Activated T-cell treated with anti-CD3 and anti-CD28 coated beads, Interleukin-2, amount 50 U/mL, for 48 hours (primary cell): ENCODE measurements at regions not wholly inside any gene's neighbourhood (a gene's known extent, or its start where the extent isn't known, plus 50 kb on each side); places are given as distances from the start of the nearest gene placed in this dataset.

ENCODE experiments used
- DNase-seq, 2 experiments: peaks; one replicate each; pipeline ENCODE4 v3.0.0-alpha.2; 2020

DNA sequence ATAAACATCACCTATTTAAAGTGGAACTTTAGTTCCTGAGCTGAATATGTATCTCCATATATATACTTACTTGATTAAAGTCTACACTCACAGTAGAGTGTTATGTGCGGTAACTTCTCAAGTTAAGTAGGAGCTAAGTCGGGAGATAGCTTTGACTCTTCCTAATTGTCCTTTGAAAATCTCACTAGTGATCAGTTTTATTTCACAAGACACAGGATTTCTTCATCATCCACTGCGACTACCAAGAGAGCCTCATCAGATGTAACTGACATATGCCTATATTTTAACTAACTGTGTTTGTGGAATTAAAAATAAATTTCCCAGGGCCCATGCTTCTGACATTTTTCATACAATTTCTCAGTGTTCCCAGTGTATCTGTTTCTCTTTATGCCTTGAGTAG is 1664.0 kb downstream of the EFNB2 start:
- no peak for DNase-seq

DNA sequence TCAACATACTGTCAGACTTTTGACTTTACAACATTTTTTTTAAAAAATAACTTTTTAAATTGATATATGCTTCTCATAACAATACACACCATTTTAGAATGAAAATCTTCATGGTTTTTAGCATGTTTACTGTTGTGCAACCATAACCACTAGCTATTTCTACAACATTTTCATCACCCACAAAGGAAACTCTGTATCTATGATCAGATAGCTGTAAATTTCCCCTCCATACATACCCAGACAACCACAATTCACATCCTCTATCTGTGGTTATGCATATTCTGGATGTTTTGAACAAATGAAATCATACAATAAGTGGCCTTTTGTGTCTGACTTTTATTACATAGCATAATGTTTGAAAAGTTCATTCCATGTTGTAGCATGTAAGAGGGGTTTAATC is 1666.0 kb downstream of the EFNB2 start:
- no peak for DNase-seq

DNA sequence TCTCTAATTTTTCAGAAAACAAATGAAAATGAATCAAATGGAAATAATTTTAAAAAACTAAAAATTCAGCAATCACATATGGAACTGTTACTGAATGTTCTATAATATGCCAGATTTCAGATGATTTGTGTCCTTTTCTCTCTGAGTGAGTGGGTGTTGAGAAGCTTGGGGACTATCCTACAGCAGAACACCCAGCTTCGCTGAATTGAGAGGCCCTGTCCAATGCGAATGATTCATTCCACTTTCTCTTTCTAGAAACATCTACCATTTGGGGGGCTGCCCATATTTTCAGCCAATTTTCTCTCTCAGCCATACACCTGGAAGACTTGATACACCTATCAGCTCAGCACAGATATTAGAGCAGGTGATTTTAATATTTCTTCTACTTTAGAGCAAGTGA is 1666.7 kb downstream of the EFNB2 start:
- no peak for DNase-seq

DNA sequence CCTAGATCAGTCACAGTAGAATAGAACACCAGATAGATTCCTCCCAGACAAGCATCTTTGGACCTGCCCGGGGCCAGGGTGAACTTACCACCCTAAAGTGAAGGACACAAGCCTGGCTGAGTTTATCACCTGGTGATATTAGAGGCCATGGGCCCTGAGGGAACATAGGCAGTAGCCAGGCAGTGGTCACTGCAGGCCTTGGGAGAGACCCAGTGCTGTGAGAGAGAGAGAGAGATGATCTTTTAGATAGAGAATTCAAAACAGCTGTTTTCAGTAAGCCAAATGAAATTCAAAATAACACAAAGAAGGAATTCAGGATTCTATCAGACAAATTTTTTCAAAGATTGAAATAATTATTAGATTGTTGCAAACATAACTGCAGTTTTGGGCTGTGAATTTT is 1679.9 kb downstream of the EFNB2 start:
- no peak for DNase-seq

DNA sequence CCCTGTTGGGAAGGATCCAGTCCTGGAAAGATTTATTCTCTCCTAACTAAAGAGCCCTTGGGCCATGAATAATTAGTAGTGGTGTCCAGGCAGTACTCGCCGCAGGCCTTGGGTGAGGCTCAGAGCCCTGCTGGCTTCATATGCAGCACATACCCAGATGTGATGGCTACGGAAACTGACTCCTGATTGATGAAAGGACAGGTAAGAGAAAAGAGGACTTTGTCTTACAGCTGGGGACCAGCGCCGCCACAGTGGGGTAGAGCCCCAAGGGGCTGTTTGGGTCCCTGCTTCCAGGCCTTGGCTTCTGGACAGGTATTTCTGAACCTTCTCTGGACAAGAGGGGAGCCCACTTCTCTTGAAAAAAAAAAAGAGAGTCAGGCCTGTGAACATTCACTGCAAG is 1680.8 kb downstream of the EFNB2 start:
- no peak for DNase-seq

DNA sequence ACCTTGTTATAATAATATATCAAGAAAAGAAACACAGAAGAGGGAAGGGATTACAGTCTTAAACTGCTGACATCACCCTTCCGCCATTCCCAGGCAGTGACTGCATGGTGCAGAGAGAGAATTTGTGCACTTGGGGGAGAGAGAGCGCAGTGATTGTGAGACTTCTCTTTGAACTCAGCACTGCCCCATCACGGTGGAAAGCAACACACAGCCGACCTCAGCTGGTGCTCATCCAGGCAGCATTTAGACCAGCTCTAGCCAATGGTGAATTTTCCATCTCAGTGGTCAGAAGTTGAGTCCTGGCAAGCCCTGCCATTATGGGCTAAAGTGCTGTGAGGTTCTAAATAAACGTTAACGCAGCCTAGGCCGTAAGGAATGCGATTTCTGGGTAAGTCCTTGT is 1681.5 kb downstream of the EFNB2 start:
- no peak for DNase-seq

DNA sequence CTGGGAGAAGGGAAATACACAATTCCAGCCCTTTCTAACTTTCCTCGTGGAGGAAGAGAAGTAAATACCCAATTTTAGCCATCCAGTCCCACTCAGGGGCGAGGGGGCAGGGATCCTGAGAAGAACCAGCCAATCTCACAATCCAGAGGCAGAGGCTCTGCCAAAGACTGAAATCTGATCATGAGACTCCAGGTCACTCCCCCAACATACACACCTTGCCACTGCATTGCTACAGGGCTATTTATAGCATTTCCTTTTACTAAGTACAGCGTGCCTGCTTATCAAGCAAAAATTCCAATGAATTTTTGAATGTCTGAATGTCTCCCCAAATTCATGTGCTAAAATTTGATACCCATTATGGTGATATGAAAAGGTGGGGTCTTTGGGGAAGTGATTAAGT is 1687.5 kb downstream of the EFNB2 start:
- DNase-seq, result no peak

DNA sequence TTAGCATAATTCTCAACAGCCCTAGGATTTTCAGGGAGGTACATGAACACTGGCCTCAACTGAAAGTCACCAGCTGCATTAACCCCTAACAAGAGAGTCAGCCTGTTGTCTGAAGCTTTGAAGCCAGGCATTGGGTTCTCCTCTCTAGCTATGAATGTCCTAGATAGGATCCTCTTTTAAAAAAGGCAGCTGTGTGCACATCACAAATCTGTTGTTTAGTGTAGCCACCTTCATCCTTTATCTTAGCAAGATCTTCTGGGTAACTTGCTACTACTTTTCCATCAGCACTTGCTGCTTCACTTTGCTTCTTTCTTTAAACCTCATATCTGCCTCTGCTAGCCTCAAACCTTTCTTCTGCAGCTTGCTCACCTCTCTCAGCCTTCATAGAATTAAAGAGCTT is 1692.1 kb downstream of the EFNB2 start:
- DNase-seq, result no peak

DNA sequence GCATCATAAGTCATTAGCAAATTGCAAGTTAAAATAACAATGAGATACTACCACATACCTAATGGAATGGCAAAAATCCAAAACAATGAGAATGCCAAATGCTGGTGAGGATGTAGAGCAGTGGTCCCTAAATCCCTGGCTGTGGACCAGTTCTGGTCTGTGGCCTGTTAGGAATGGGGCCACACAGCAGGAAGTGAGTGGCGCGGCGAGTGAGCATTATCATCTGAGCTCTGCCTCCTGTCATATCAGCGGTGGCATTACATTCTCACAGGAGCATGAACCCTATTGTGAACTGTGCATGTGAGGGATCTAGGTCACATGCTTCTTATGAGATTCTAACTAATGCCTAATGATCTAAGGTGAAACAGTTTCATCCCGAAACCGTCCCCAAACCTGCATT is 1694.4 kb downstream of the EFNB2 start:
- DNase-seq, result no peak

DNA sequence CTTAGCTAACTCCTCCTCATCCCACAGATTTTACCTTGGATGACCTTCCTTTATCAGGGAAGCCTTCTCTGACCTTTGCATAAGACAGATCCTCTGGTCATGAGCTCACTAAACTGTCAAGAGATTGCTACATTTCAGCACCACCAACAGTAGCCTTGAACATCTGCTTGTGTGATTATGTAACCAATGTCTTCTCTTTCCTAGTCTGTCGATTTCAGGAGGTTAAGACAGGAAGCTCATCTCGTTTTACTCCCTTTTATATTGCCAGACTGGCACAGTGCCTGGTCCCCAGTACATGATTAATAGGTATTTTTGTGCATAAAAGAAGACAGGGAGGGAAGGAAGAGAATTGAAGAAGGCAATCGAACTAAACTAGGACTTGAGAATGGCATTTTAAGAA is 1697.7 kb downstream of the EFNB2 start:
- DNase-seq, result no peak

DNA sequence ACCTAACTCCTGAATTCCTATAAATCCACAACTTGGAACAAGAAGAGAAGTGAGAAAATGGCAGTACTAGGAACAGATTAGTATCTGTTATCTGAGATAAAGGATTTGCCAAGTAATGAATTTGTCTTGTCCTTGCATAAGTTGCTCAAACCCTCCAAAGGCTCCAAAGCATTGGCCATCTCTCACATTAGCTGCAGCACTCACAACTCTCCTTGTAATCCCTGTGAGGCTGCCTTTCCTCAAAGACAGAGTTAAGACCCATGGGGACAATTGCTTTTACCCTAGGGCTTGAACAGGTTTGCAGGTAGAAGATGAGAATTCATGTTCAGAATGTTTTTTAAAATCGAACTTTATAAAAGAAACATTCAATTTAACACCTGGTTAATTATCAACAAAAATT is 1702.2 kb downstream of the EFNB2 start:
- no peak for DNase-seq

DNA sequence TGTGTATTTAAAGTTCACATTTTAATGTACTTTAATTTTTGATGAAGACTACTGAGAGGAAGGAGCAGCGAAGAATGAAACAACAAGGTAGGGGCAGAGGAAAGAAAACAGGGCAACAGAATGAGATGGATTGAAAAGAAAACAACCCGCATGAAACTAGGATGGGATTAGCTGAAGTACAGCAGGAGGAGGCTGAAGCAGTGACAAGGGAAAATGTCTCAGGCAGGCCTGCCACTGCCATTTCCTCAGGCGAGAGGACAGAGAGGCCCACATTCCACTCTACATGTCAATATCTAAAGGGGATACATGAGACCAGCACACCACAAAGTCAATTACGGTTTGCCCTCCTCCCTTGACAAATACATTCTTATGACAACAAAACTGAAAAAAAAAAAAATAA is 1703.2 kb downstream of the EFNB2 start:
- DNase-seq, result no peak

DNA sequence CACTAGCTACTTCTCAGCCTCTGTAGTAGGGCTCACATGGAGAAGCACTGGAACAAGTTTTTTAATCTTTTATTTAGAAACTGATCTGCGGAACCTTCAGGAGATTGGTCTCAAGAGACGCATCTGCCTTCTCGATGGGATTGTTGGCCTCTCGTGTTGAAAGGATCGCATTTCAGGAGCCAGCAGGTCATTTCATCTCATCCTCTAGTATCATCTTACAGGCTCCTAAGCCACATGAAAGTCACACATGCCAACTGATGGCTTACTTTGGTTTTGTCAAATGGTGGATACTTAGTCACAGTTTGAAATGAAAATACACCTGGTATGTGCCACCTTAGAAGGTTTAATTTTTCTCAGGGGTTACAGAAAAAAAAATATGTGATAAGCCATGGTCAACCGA is 1703.6 kb downstream of the EFNB2 start:
- DNase-seq, result no peak

DNA sequence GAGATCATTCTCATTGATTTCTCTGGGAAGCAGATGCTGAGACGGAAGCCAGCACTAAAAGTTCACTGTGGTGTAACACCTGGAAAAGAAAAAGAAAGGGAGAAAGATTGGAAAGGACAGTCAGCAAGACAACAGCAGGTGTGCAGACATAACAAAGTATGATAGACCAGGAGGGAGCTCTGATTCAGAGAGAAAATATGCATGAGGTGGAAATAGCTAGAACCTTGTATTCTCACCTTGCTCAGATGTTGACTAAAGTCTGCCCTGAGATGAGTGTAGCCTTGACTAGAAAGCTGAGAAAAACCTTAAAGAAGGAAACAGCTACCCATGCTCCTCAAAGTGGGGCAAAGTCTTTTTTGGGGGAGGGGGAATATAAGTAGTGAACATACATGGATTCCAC is 1711.8 kb downstream of the EFNB2 start:
- DNase-seq, result no peak

DNA sequence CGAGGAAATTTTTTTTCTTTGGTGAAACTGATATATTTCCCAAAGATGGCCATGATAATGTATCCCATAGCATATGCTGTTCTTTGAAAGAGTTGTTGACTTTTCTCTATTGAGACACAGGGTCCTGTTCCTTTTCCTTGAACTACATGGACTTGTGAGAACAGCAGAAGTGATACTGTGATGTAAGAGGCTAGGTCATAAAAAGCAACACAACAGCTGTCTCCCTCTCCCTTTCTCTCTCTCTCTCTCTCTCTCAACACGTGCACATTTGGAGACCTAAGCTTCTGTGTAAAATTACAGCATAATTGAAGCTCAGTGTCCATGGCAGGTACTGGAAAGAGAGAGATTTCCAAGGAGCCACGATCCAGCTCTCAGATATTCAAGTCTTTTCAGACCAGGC is 1712.4 kb downstream of the EFNB2 start:
- no peak for DNase-seq

DNA sequence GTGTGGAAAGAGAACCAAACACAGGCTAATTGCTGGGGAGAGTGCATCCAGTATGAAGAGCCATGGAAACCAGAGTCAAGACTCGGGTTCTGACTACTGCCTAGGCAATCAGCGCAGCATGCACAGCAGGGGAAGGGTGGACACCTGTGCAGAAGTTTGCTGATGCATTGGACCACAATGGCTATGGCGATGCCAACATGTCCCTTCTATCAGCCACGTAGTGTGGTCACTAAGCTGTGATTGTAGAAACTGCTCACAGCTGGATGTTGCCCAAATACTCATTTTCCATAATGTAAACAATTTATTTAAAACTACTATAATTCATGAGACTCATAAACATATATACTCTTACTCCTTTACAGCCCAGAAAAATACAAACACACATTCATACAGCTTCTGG is 1718.2 kb downstream of the EFNB2 start:
- no peak for DNase-seq

DNA sequence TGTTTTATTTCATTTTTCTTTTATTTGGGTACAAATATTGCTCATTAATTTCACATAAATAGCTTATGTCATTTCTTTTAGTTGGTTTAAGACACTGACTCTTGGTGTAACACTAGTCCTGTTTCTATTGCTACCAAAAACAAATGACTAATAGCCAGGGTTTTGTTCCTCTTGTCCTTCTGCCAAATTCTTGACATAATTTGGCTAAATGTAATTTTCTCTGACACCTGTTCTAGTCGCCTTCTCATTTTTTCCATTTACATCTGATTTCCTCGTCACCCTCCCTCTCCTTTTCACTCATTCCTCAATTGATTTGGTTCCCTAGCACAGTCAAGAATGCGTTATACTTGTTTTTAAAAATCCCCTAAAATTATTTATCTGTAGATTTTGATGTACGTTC is 1718.7 kb downstream of the EFNB2 start:
- no peak for DNase-seq

DNA sequence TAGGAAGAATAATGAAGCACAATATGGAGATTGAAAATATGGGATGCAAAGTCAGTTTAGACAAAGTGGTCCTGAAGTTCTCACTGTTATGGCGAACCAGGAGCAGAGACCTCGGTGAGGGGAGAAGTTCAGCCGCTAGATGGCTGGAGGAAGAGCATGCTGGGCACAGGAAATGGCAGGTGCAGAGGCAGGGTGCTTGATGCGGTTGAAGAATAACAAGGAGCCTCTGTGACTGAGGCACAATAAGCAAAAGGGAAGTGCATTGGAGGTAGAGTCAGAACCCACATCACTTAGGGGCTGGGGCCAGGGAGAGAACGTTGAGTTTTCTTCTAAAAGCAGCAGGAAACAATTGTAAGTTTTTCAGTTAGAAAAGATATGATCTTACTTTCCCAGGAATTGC is 1725.2 kb downstream of the EFNB2 start:
- no peak for DNase-seq

DNA sequence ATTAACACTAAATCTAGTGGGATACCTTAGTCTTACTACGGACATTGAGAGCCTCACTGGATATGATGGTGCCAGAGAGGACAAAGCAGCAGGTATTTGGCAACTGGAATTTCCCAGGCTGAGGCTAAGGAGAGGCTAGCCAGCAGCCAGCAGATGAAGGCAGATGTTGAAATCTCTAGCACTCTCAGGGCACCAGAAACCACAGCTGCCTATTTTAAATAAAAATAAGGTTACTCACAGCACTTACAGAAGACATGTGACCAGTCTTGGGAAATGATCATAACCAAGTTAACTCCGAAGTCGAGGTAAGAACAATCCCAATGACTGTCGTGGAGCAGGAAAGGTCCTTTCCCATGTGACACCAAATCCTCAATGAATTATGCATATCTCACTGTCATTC is 1726.0 kb downstream of the EFNB2 start:
- DNase-seq, result no peak

DNA sequence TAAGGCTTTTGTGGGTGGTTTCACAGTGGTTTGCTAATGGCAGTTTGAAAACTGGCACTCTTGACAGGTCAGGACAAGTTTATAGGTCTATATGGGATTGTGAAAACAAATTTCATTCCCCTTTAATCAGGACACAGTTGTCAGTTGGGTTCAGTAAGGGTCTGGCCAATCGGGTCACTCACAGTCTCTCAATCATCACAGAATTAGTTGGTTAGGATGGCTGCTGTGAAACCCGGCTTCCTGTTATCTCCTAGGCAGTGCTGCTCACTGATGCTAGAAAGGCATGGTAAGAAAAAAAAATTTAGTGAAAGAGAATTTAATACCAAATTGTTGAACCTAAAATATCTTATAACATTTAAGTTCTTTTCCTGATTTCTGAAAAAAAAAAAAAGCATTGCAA is 1730.1 kb downstream of the EFNB2 start:
- no peak for DNase-seq

DNA sequence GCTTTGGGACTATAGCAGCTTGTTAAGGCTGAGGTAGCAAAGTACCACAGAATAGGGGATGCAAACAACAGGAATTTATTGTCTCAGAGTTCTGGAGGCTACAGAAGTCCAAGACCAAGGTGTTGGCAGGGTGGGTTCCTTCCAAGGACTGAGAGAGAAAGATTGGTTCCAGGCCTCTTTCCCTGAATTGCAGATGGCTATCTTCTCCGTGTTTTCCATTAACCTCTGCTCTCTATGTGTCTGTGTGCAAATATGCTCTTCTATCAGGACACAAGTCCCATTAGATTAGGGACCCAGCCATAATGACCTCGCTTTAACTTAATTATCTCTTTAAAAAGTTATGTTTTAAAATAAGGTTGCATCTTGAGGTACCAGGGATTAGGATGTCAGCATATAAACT is 1732.9 kb upstream of the SLC10A2 start:
- no peak for DNase-seq

DNA sequence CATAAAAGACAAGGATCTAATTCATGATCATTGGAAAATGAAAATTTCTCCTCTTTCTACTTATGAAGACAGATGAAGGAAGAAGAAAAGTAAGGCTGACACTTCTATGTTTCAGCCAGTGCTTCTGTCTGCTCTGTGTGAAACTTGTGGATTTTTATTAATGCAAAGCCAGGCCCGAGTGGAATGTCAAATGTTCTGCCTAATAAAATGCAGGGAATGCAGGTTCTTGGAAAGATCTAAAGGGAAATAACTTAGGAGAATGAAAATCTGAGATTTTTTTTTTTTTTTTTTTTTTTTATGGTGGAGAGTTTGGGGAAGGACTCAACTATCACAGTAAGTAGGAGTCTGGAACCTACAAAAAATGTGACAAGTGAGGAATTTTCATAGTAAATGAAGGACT is 1732.3 kb upstream of the SLC10A2 start:
- DNase-seq, result no peak

DNA sequence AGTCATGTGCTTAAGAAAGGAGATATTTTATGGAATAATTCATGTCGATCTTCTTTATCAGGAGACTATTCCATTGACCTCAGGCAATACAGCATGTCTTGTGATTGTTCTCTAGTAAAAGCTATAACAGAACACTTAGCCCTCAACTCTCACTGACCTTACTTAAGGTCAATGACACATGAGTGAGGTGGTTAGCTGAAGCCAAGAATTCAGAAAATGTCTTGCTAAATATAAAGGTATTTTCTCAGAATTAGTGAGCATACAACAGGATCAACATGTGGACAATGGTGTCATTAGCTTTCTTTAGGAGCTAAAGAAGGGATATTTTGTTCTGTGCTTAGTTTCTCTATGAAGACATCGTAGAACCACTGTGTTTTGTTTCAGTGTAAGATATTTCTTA is 1730.4 kb upstream of the SLC10A2 start:
- no peak for DNase-seq

DNA sequence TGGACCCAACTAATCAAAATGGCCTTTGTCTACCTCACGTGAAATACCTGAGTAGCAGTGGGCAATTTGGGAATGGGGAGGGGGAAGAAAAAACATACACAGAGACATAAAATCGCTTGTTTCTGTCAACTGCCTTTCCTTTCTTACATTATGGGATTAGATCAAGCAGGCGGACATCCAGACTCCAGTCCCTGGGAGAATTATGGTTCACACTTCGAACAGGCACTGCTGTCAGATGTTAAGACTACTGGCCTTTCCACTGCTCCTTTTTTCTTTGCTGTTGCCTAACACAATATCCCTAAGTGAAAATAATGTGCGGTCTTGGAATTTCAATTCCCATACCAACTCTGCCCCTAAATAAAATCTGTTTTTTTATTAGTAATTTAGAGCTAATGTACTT is 1719.7 kb upstream of the SLC10A2 start:
- no peak for DNase-seq

DNA sequence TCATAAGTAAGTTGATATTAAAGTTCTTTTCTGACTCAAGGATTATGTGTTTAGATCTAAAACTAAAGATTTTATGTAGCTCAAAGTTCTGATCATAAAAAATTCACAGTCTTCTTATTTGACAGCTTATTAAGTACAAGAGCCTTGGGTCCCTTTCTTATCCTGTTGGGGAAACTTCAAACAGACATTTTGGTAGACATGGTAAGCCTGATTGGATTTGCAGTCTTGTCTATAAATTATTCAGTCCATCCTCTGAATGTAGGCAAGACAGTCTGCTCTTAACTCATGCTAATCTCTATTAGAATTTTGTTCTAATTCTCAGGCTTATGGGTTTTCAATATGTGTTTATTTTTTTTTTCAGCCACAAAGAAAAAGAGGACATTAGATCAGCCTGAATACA is 1718.7 kb upstream of the SLC10A2 start:
- no peak for DNase-seq

DNA sequence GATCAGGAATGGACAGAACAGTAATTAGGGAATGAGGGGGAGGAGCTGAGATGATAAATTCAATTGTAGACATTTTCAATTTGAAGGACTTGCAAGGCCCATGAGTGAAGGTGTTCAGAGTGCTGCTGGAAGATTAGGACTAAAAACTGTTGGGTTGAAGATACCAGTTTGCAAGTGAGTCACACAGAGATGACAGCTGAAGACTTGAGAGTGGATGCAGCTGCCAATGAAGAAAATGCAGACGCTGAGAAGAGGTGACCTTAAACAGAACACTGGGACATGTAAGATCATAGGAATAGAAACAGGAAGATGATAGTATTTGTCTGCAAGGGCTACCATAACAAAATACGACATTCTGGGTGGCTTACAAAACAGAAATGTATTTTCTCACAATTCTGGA is 1716.5 kb upstream of the SLC10A2 start:
- no peak for DNase-seq
